ENCODE measurements at regions not wholly inside any gene's neighbourhood (a gene's known extent, or its start where the extent isn't known, plus 50 kb on each side); places are given as distances from the start of the nearest gene placed in this dataset.

- DNase-seq (ENCODE audit: low spot score), result no peak
Observed at GRCh38 chr6:45791211-45792168, 224.2 kb downstream of the CLIC5 start.

DNA sequence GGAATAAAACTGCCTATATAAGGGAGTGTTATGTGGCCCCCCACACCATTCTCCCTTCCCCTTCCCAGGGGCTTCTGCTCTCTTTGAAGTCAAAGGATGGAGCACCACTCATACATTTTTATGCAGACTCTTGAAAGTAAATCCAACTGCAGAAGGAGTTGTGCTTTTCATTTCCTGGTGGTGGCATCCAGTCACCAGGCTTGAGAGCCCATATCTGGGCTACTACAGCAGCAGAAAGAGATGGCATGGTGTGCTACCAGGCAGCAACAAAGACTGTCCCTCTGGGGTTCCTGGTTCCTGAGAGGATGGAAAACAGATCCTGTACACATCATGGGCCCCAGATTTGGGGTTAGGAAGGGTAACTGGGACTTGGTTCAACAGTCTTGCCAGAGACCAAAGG is 226.4 kb downstream of the CLIC5 start:
- DNase-seq (ENCODE audit: low spot score), result no peak

DNA sequence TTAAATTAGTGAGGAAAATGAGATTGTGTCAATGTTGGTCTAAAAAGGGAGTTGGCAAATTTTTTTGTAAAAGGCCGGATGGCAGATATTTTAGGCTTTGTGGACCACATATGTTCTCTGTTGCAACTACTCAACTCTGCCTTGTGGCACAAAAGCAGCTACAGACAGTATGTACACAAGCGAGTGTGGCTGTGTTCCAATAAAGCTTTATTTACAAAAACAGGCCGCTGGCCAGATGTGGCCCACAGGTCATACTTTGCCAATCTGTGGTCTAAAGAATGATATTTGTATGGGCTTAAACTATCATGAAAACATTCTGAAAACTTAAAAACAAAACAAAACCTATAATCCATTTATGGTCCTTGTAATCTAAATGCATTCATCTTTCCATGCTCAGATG is 228.3 kb downstream of the CLIC5 start:
- DNase-seq (ENCODE audit: low spot score), result no peak

DNA sequence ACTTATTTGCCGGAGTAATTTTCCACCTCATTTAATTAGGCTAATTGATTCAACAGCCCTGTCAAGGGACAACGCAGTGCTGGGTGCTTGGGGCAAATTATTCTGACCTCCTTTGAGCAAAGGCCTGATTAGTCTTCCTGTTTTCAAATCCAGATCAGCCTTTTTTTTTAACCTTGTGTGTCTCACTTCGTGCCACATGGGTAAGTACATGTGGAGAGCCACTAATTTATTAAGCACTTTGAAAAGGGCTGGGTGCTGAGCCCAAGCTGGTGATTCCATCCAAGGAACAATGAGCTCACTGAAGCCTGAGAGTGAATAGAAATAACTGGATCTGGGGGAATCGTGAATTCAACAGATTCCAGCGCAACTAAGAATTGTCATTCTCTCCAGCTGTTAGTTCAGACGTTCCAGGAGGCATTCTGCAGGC is 229.3 kb downstream of the CLIC5 start:
- DNase-seq (ENCODE audit: low spot score), result peak; percentile 27

DNA sequence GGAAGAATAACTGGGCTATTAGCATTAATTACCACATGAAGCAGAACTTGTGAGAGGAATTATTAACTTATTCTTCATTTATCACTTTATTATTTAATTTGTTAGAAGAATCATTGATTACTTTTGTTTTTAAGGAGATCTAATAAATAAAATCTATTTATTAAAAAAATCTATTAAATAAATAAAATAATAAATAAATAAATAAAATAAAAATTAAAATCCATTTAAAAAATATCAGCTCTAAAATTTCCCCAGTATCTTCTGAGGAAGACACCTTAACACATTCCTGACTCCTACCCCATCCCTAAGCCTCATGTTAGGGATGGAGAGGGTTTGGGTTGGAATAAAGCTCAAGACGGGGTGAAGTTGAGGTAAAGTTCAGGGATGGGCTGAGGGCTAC is 231.4 kb downstream of the CLIC5 start:
- no peak for DNase-seq (ENCODE audit: low spot score)

GRCh38 chr6:45783716-45784115 is 231.9 kb downstream of the CLIC5 start:
- DNase-seq (ENCODE audit: low spot score), result no peak

GRCh38 chr6:45781890-45782289 is 233.8 kb downstream of the CLIC5 start:
- no peak for DNase-seq (ENCODE audit: low spot score)

DNA sequence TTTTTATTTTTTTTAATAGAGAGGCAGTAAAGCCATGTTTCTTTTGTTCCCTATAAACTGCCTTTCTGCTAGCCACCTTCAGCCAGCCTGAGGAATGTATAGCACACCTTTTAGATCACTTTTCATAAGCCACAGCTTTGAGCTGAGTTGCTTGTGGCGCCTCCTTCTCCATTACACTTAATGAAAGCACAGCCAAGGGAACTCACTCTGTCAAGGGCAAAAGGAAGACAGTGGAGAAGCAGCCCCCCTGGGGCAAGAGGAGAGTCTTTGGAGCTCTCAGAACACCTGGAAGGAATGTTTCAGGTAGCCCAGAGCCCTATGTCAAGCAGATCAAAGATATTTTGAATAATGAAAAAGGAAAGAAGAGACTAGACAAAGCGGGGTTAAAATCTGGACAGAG is 235.1 kb downstream of the CLIC5 start:
- no peak for DNase-seq (ENCODE audit: low spot score)

GRCh38 chr6:45775026-45775697 is 240.5 kb downstream of the CLIC5 start:
- DNase-seq (ENCODE audit: low spot score), result no peak

- DNase-seq (ENCODE audit: low spot score), result no peak
Observed at GRCh38 chr6:45773906-45774305, 241.8 kb downstream of the CLIC5 start.

DNA sequence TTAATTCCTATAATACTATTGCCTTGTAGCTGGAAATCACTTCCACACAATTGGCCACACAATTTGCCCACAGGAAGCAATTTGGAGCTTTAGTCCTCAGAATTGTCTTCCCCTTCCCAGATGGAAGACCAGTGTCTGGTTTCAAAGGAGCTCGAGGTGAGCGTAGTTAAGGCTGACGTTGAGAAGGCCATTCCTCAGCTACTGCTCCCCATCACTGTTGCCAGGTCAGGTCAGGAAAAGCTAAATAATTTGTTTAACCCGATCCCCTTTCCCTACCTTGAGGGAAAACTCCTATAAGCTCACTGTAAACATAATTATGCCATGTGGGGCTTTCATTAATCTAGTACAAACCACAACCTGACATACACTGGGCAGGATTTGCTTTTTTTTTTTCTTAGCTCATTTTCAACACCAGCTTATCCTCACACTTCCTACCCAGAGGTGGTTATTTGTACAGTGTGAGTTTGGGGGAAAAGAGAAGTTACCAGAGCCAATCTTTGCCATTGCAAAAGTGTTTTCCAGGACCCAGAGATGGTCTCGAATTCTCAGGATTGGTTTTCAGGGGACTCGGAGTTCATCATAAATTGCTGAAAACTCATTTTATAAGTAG is 242.7 kb downstream of the CLIC5 start:
- no peak for DNase-seq (ENCODE audit: low spot score)

GRCh38 chr6:45772051-45772450 is 243.6 kb downstream of the CLIC5 start:
- DNase-seq (ENCODE audit: low spot score), result no peak

- no peak for DNase-seq (ENCODE audit: low spot score)
Observed at GRCh38 chr6:45763281-45763680, 252.4 kb downstream of the CLIC5 start.

DNA sequence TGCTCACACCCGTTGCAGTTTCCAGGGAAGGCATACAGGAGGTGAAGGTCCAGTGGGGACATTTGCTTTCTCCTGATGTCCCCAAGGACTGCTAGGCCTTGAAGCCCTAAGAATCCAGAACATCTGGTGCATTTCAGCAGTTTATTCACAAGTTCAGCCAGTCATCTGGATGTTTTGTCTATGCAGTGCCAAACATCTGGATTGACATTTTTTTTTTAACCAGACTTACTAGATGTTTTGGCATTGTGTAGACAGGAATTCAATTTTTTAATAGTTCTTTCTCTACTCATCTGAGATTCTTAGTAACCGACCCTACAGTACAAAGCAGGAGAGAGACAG is 256.2 kb downstream of the CLIC5 start:
- DNase-seq (ENCODE audit: low spot score), result no peak

- DNase-seq (ENCODE audit: low spot score), result no peak
Observed at GRCh38 chr6:45758787-45759471, 256.7 kb downstream of the CLIC5 start.

- no peak for DNase-seq (ENCODE audit: low spot score)
Observed at GRCh38 chr6:45757443-45758130, 258.1 kb downstream of the CLIC5 start.

GRCh38 chr6:45756606-45757005 is 259.1 kb downstream of the CLIC5 start:
- DNase-seq (ENCODE audit: low spot score), result no peak

DNA sequence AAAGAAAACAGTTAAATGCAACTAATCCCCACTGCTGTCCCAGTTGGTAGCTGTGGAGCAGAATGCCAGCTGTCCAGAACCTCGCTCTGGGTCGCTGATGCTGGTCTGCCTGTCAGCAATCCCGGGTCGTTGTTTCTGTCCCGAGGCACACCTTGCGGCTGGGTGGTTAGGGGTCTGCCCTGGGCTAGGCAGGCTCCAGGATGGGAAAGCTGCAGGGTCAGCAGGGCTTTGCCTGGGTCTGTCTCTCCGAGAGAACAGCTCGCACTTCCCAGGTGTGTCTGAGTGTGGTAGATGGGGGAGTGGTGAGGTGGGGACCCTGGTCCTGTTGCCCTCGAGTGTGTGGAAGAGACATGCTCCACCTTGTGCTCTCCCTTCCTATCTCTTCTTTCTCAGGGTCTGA is 261.2 kb downstream of the CLIC5 start:
- no peak for DNase-seq (ENCODE audit: low spot score)

GRCh38 chr6:45746046-45746445 is 269.6 kb downstream of the CLIC5 start:
- no peak for DNase-seq (ENCODE audit: low spot score)

DNA sequence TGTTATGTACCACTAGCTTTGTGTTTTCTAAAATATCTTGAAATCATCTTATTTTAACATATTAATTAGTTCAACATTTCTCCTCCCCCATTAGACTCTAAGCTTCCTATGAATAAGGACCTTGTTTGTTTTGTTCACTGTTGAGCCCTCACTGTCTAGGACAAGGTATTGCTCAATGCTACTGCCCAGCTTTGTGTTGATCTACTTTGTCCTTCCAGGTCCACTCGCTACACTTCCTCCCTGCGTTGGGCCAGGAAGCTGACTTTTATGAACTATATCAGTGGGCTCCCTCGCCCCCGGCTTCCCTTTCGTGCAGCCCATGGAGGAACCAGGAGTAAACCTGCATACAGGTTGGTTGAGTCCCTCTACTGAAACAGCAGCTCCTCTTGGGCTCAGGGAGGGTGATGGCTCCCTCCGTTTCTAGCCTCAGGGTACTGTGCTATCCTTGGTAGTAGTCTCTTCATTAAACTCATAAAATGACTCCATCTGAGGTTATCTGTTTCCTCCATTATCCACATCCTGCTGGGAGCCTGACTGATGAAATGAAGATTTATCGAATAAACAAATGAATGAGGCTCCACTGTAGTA is 272.5 kb downstream of the CLIC5 start:
- peak; percentile 18 for DNase-seq (ENCODE audit: low spot score)

DNA sequence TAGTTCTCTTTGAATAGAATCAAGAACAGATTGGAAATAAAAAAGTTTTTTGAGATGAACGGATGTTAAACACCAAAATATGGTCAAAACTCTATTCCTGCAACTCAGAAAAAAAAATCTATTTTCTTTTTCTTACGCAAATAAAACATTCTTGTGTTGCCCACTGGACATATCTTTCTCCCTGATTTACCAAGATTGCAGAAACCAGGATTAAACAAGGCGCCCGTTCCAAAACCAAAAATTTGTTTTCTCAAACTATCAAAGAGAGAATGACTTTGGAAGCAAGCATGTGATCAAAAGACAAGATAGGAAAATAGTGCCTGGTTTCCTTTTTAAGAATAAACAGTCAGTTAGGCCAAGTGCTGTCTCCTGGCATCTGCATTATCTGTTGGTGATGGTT is 273.1 kb downstream of the CLIC5 start:
- no peak for DNase-seq (ENCODE audit: low spot score)
